Adrenal gland (tissue), 5 donors: ENCODE measurements at regions not wholly inside any gene's neighbourhood (a gene's known extent, or its start where the extent isn't known, plus 50 kb on each side); places are given as distances from the start of the nearest gene placed in this dataset.

ENCODE experiments used
- POLR2A ChIP-seq, 2 donors: fragments of 450-650 bp; IDR thresholded peaks; one replicate each; pipeline ENCODE4 v1.6.1; 2017; ENCODE audit warnings: antibody characterized with exemption in 2 of 2, mild to moderate bottlenecking in 2 of 2, moderate library complexity in 1 of 2
- TF ChIP-seq, protein P1 (sequence below), 6 experiments: fragments of 450-650 bp in 4 of 6; fragments of 200-600 bp in 2 of 6; sonication (generic) in 1 of 6; IDR thresholded peaks; 1 replicate in 5 of 6; 2 replicates in 1 of 6; pipeline versions ENCODE4 v1.5.1 to v1.8.0; 2016 to 2021; ENCODE audit warnings: antibody characterized with exemption in 6 of 6, mild to moderate bottlenecking in 2 of 6, moderate library complexity in 1 of 6
- donor health status: DM: no; HTN: no; CAD: no.

DNA sequence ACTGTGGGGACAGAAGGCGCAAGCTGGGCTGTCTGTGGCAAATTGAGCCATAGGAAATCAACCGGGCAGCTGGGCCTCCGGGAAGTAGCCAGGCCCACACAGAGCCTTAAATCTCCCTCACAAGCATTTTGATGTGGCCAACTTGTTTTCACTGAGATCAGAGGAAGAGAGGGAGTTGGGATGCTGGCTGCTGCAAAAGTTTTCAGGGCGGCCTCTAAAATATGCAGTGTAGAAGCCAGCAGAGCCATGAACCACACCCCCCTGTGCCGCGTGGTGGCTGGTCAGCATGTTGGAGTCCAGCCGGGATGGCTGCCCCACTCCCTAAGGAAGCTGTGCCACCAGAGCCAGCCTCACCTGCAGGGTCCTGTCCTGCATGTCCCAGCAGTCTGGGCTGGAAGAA lies 167.4 kb downstream of the CDC5L start:
- TF ChIP-seq, protein P1, sequence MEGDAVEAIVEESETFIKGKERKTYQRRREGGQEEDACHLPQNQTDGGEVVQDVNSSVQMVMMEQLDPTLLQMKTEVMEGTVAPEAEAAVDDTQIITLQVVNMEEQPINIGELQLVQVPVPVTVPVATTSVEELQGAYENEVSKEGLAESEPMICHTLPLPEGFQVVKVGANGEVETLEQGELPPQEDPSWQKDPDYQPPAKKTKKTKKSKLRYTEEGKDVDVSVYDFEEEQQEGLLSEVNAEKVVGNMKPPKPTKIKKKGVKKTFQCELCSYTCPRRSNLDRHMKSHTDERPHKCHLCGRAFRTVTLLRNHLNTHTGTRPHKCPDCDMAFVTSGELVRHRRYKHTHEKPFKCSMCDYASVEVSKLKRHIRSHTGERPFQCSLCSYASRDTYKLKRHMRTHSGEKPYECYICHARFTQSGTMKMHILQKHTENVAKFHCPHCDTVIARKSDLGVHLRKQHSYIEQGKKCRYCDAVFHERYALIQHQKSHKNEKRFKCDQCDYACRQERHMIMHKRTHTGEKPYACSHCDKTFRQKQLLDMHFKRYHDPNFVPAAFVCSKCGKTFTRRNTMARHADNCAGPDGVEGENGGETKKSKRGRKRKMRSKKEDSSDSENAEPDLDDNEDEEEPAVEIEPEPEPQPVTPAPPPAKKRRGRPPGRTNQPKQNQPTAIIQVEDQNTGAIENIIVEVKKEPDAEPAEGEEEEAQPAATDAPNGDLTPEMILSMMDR (IDR thresholded peaks at IDR 0.05), result no peak
- TF ChIP-seq POLR2A (IDR thresholded peaks at IDR 0.05), result no peak
